IMR-90 (cell line): ENCODE measurements at regions not wholly inside any gene's neighbourhood (a gene's known extent, or its start where the extent isn't known, plus 50 kb on each side); places are given as distances from the start of the nearest gene placed in this dataset.

Experiments
- ATAC-seq: fragments of 200-7000 bp; cut with Tn5 transposase; 2 replicates; pipeline ENCODE4 v1.9.1; 2020; ENCODE audit warnings: low read depth, mild to moderate bottlenecking, moderate library complexity
- BruUV-seq: library from RNA; stranded (reverse); fragments of 400-500 nt; replicated peaks from 2 replicates; lab custom pipeline; 2021; lab: Mats Ljungman, UMichigan
- CTCF ChIA-PET: fragments of 300-600 bp; formaldehyde crosslinking; extraction: SDS; loops from one replicate; lab custom pipeline; 2021; ENCODE audit warnings: antibody characterized with exemption; lab: Yijun Ruan, JAX
- POLR2A ChIA-PET: fragments of 300-600 bp; sonication (Branson Sonifier 250); formaldehyde crosslinking; loops from one replicate; lab custom pipeline; 2022; ENCODE audit warnings: antibody characterized with exemption; ENCODE audit not compliant: unreplicated experiment; lab: Charles Lee
- DNase-seq: peaks from one replicate; pipeline ENCODE4 v3.0.0; 2013
- H2AFZ ChIP-seq: replicated peaks from 2 replicates; pipeline ENCODE3; 2013; ENCODE audit warnings: low read length, mild to moderate bottlenecking; ENCODE audit not compliant: poor library complexity
- H2AK5ac ChIP-seq: 2 replicates; pipeline ENCODE4 v1.6.1; 2013; ENCODE audit warnings: low read depth, low read length, inconsistent platforms
- H2AK9ac ChIP-seq: replicated peaks from 2 replicates; pipeline ENCODE3; 2013; ENCODE audit warnings: mild to moderate bottlenecking, low read depth, low read length, moderate library complexity; ENCODE audit not compliant: poor library complexity
- H2BK120ac ChIP-seq: 2 replicates; pipeline ENCODE4 v1.6.1; 2013; ENCODE audit warnings: low read depth, low read length, inconsistent platforms
- H2BK15ac ChIP-seq: 3 replicates; pipeline ENCODE4 v1.6.1; 2013; ENCODE audit warnings: low read depth, low read length, inconsistent platforms
- H2BK20ac ChIP-seq: 2 replicates; pipeline ENCODE4 v1.6.1; 2013; ENCODE audit warnings: low read depth, mild to moderate bottlenecking, inconsistent platforms, low read length, moderate library complexity
- H2BK5ac ChIP-seq: 2 replicates; pipeline ENCODE4 v1.6.1; 2013; ENCODE audit warnings: mild to moderate bottlenecking, low read depth, low read length, inconsistent platforms; ENCODE audit not compliant: poor library complexity, severe bottlenecking
- H3K14ac ChIP-seq: replicated peaks from 2 replicates; pipeline ENCODE4 v1.6.1; 2013; ENCODE audit warnings: low read depth, low read length, inconsistent platforms
- H3K18ac ChIP-seq: 2 replicates; pipeline ENCODE4 v1.6.1; 2013; ENCODE audit warnings: low read depth, low read length, control low read depth
- H3K23ac ChIP-seq: 2 replicates; pipeline ENCODE4 v1.6.1; 2013; ENCODE audit warnings: low read depth, low read length, inconsistent platforms
- H3K27ac ChIP-seq: 2 replicates; pipeline ENCODE4 v1.5.1; 2013; ENCODE audit warnings: mild to moderate bottlenecking, control low read depth, low read length; ENCODE audit not compliant: insufficient read depth
- H3K27me3 ChIP-seq: 2 replicates; pipeline ENCODE4 v1.6.1; 2013; ENCODE audit warnings: low read length; ENCODE audit not compliant: control insufficient read depth, insufficient read depth
- H3K36me3 ChIP-seq: 2 replicates; pipeline ENCODE4 v1.6.1; 2013; ENCODE audit warnings: low read length, mixed read lengths; ENCODE audit not compliant: control insufficient read depth, insufficient read depth
- H3K4ac ChIP-seq: 2 replicates; pipeline ENCODE4 v1.6.1; 2013; ENCODE audit warnings: low read depth, low read length, inconsistent platforms
- H3K4me1 ChIP-seq: 2 replicates; pipeline ENCODE4 v1.6.1; 2013; ENCODE audit warnings: low read length, mixed read lengths; ENCODE audit not compliant: control insufficient read depth, insufficient read depth
- H3K4me2 ChIP-seq: 2 replicates; pipeline ENCODE4 v1.6.1; 2013; ENCODE audit warnings: low read depth, mild to moderate bottlenecking, control low read depth, low read length, moderate library complexity
- H3K4me3 ChIP-seq: 2 replicates; pipeline ENCODE4 v1.5.1; 2013; ENCODE audit warnings: low read depth, mild to moderate bottlenecking, control low read depth, low read length, moderate library complexity; ENCODE audit not compliant: insufficient read depth
- H3K56ac ChIP-seq: 2 replicates; pipeline ENCODE4 v1.6.1; 2013; ENCODE audit warnings: low read length, inconsistent platforms; ENCODE audit not compliant: insufficient read depth; ENCODE audit errors: extremely low read depth
- H3K79me1 ChIP-seq, 2 experiments: 2 replicates each; pipeline ENCODE4 v1.6.1; 2013; ENCODE audit warnings: low read length in 2 of 2, inconsistent platforms in 1 of 2, low read depth in 1 of 2
- H3K9ac ChIP-seq: 2 replicates; pipeline ENCODE4 v1.6.1; 2013; ENCODE audit warnings: low read depth, low read length, control low read depth
- H3K9me1 ChIP-seq: 2 replicates; pipeline ENCODE4 v1.6.1; 2013; ENCODE audit warnings: low read length, inconsistent platforms; ENCODE audit not compliant: insufficient read depth
- H3K9me3 ChIP-seq: 2 replicates; pipeline ENCODE4 v1.6.1; 2013; ENCODE audit warnings: low read length; ENCODE audit not compliant: control insufficient read depth, insufficient read depth
- H4K20me1 ChIP-seq: 2 replicates; pipeline ENCODE4 v1.6.1; 2013; ENCODE audit warnings: low read length, inconsistent platforms; ENCODE audit not compliant: insufficient read depth
- H4K5ac ChIP-seq: 2 replicates; pipeline ENCODE4 v1.6.1; 2013; ENCODE audit warnings: mild to moderate bottlenecking, low read depth, low read length, control low read depth
- H4K8ac ChIP-seq, 2 experiments: 2 replicates each; pipeline ENCODE4 v1.6.1; 2013; ENCODE audit warnings: low read depth in 2 of 2, low read length in 2 of 2, control low read depth in 1 of 2, inconsistent platforms in 1 of 2
- H4K91ac ChIP-seq: 2 replicates; pipeline ENCODE4 v1.6.1; 2013; ENCODE audit warnings: low read depth, low read length, inconsistent platforms; ENCODE audit not compliant: insufficient read depth
- MXI1 ChIP-seq: IDR thresholded peaks from 2 replicates; pipeline ENCODE4 v1.6.1; 2012; ENCODE audit warnings: low read depth, mild to moderate bottlenecking, low read length, moderate library complexity, borderline replicate concordance
- SMC3 ChIP-seq: fragments of 150-350 bp; IDR thresholded peaks from 2 replicates; pipeline ENCODE4 v1.6.1; 2016; ENCODE audit warnings: low read depth, mild to moderate bottlenecking, antibody characterized with exemption, low read length, moderate library complexity
- WGBS, 2 experiments: methylation state at CpG; one replicate each; pipeline versions ENCODE4 v1.1.5 to v1.1.7; 2013; ENCODE audit warnings: missing lambda C conversion rate in 2 of 2; ENCODE audit not compliant: insufficient read length in 1 of 2; ENCODE audit errors: extremely low coverage in 2 of 2; 5-methylcytosine and 5-hydroxymethylcytosine counted together
- dilution Hi-C: fragments of 300-500 bp; cut with HindIII; formaldehyde crosslinking; loops from one replicate; pipeline ENCODE4 v1.14.3; 2018; ENCODE audit warnings: low sequenced_read_pairs; ENCODE audit not compliant: unreplicated experiment
- in situ Hi-C: fragments of 300-500 bp; cut with MboI; formaldehyde crosslinking; loops from 3 replicates; pipeline ENCODE4 v1.14.3; 2019; ENCODE audit warnings: low sequenced_read_pairs, inconsistent platforms, mixed read lengths
- intact Hi-C: fragments of 100-400 bp; cut with micrococcal nuclease; formaldehyde crosslinking; loops from 2 replicates; pipeline ENCODE4 v1.10.0; 2022
- TF ChIP-seq, protein P1 (sequence below): conservative IDR thresholded peaks from 2 replicates; pipeline ENCODE4 v1.5.1; 2012; ENCODE audit warnings: mild to moderate bottlenecking, low read depth, low read length, improper control_type of control experiment

DNA sequence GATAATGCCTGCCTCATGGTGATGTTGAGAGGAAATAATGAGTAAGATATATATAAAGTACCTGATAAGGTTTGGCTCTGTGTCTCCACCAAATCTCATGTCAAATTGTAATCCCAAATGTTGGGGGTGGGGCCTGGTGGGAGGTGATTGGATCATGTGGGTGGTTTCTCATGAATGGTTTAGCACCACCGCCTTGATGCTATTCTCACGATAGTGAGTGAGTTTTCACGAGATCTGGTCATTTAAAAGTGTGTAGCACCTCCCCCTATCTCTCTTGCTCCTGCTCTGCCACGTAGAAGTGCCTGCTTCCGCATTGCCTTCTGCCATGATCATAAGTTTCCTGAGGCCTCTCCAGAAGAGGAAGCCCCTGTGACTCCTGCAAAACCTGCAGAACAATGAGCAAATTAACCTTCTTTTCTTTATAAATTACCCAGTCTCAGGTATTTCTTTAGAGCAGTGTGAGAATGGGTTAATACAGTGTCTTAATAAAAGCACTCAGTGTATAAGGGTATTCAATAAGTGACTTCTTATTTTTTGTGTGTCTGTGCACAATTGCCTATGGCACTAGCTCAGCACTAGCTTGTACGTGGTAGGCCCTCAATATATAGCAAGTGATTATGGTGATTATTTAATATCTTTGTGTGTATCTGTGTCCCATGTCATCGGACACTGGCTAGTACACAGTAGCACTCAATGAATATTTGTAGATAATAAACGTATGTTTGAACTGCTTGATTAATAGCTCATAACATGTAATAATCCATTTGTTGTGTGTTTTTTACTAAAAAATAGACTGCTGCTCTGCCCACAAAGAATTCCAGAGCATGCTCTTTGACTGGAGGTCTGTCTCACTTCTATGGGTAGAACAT lies 138.1 kb upstream of the LMNTD1 start:
- no peaks in the 10 kb centered on the region for H3K9me1 ChIP-seq
- ChIA-PET CTCF (no interaction called here), POLR2A (no interaction called here)
- peak overlapping the region; percentile 13; the same call in 1 of the 2 replicates for H2BK20ac ChIP-seq
- H3K9ac ChIP-seq, result no peak overlapping the region
- no peak overlapping the region for H4K8ac ChIP-seq
- in situ Hi-C loops (no loop called here), intact Hi-C loops (no loop called here), dilution Hi-C loops (no loop called here)
- H3K9me3 ChIP-seq, result peaks cover under 1% of the 10 kb centered on the region; the same call in 1 of the 2 replicates
- H3K23ac ChIP-seq, result no peak overlapping the region
- H3K4me3 ChIP-seq, result no peak overlapping the region
- H3K4me1 ChIP-seq, result peaks cover 2% of the 10 kb centered on the region
- no peak overlapping the region for H3K27ac ChIP-seq
- H3K4me2 ChIP-seq, result no peak overlapping the region
- no peak overlapping the region for H2AK5ac ChIP-seq
- no peak overlapping the region for H3K4ac ChIP-seq
- BruUV-seq, result no TSS peak
- H2AFZ ChIP-seq, result no peak overlapping the region
- no peak overlapping the region for H3K14ac ChIP-seq
- H3K27me3 ChIP-seq, result no peaks in the 10 kb centered on the region
- no peaks in the 10 kb centered on the region for H3K79me1 ChIP-seq
- no peaks in the 10 kb centered on the region for H4K20me1 ChIP-seq
- H3K18ac ChIP-seq, result no peak overlapping the region
- no peak for ATAC-seq
- H3K36me3 ChIP-seq, result no peaks in the 10 kb centered on the region
- H2BK120ac ChIP-seq, result no peak overlapping the region
- no peak overlapping the region for H2AK9ac ChIP-seq
- H4K5ac ChIP-seq, result no peak overlapping the region
- H4K91ac ChIP-seq, result no peak overlapping the region
- DNase-seq, result no peak
- TF ChIP-seq, protein P1, sequence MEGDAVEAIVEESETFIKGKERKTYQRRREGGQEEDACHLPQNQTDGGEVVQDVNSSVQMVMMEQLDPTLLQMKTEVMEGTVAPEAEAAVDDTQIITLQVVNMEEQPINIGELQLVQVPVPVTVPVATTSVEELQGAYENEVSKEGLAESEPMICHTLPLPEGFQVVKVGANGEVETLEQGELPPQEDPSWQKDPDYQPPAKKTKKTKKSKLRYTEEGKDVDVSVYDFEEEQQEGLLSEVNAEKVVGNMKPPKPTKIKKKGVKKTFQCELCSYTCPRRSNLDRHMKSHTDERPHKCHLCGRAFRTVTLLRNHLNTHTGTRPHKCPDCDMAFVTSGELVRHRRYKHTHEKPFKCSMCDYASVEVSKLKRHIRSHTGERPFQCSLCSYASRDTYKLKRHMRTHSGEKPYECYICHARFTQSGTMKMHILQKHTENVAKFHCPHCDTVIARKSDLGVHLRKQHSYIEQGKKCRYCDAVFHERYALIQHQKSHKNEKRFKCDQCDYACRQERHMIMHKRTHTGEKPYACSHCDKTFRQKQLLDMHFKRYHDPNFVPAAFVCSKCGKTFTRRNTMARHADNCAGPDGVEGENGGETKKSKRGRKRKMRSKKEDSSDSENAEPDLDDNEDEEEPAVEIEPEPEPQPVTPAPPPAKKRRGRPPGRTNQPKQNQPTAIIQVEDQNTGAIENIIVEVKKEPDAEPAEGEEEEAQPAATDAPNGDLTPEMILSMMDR, result no peak
- TF ChIP-seq MXI1, result no peak
- no peak for TF ChIP-seq SMC3
- no peak overlapping the region for H3K56ac ChIP-seq
- no CpG with 5 or more reads among the region's 8 CpGs for WGBS, 2 experiments
- no peak overlapping the region for H2BK15ac ChIP-seq
- no peak overlapping the region for H2BK5ac ChIP-seq
